ENCODE measurements at regions not wholly inside any gene's neighbourhood (a gene's known extent, or its start where the extent isn't known, plus 50 kb on each side); places are given as distances from the start of the nearest gene placed in this dataset.

GRCh38 chr7:54643064-54643463 is 100.9 kb downstream of the VSTM2A start:
- TF ChIP-seq REST (IDR thresholded peaks at IDR 0.05; ENCODE audit: insufficient read depth in 1 of 2, low read depth in 2 of 2, low read length in 1 of 2) = no peak
- TF ChIP-seq CTCF (IDR thresholded peaks at IDR 0.05) = no peak
- no peak for TF ChIP-seq POLR2AphosphoS5 (IDR thresholded peaks at IDR 0.05; ENCODE audit: low read depth, low read length)
- no peak for TF ChIP-seq SIN3A (IDR thresholded peaks at IDR 0.05; ENCODE audit: borderline replicate concordance, insufficient read depth, low read depth, low read length)
- TF ChIP-seq TCF7L2 (IDR thresholded peaks at IDR 0.05; ENCODE audit: low read depth, low read length) = no peak

Data from Panc1 (cell line).